Stomach (tissue), 4 donors: ENCODE measurements at regions not wholly inside any gene's neighbourhood (a gene's known extent, or its start where the extent isn't known, plus 50 kb on each side); places are given as distances from the start of the nearest gene placed in this dataset.

Experiments
- POLR2A ChIP-seq, 4 donors: fragments of 450-650 bp; IDR thresholded peaks; one replicate each; pipeline ENCODE4 v1.6.1; 2016; ENCODE audit warnings: antibody characterized with exemption in 4 of 4, control low read depth in 2 of 4, mild to moderate bottlenecking in 1 of 4, moderate library complexity in 1 of 4
- TF ChIP-seq, protein P1 (sequence below), 7 experiments: fragments of 450-650 bp in 4 of 7; fragments of 200-600 bp in 3 of 7; sonication (generic) in 3 of 7; IDR thresholded peaks; one replicate each; pipeline ENCODE4 v1.5.1; 2016 to 2019; ENCODE audit warnings: antibody characterized with exemption in 7 of 7, control low read depth in 2 of 7, mild to moderate bottlenecking in 1 of 7

DNA sequence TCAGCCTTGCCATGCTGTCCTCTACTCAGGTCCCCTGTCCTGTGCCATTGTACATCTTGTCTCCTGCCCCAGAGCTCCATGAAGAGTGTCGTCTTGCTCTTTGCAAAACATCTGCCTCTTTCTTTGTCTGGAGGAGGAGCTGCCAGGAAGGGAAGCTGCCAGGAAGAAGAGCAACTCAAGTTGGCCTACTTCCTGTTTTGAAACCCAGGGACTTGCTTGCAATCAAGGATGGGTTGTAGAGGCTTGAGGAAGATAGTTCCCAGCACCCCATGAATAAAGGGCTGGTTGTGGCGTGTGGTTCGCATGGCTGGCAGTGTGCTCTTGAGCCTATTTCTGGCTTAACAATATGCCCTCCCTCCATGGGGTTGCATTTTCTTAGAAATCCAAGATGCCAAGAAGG, 53.0 kb upstream of the CPEB4 start:
- TF ChIP-seq, protein P1, sequence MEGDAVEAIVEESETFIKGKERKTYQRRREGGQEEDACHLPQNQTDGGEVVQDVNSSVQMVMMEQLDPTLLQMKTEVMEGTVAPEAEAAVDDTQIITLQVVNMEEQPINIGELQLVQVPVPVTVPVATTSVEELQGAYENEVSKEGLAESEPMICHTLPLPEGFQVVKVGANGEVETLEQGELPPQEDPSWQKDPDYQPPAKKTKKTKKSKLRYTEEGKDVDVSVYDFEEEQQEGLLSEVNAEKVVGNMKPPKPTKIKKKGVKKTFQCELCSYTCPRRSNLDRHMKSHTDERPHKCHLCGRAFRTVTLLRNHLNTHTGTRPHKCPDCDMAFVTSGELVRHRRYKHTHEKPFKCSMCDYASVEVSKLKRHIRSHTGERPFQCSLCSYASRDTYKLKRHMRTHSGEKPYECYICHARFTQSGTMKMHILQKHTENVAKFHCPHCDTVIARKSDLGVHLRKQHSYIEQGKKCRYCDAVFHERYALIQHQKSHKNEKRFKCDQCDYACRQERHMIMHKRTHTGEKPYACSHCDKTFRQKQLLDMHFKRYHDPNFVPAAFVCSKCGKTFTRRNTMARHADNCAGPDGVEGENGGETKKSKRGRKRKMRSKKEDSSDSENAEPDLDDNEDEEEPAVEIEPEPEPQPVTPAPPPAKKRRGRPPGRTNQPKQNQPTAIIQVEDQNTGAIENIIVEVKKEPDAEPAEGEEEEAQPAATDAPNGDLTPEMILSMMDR (IDR thresholded peaks at IDR 0.05) = no peak
- no peak for TF ChIP-seq POLR2A (IDR thresholded peaks at IDR 0.05)
